CD14-positive monocyte (primary cell): ENCODE measurements at regions not wholly inside any gene's neighbourhood (a gene's known extent, or its start where the extent isn't known, plus 50 kb on each side); places are given as distances from the start of the nearest gene placed in this dataset.
"Not testable (repeated sequence)": the region's sequence is repeated elsewhere in the genome, so short reads cannot be mapped to it uniquely, and the experiment has no call there.

Experiments
- DNase-seq, 3 donors: peaks; one replicate each; pipeline ENCODE4 v3.0.0-alpha.2; 2011 to 2022
- H2AFZ ChIP-seq: 2 replicates; pipeline ENCODE4 v1.6.0; 2012; ENCODE audit warnings: mild to moderate bottlenecking, low read depth, low read length, inconsistent platforms; ENCODE audit not compliant: insufficient read depth, poor library complexity, severe bottlenecking
- H3K27ac ChIP-seq, 2 donors: 1 replicate in 1 of 2; 2 replicates in 1 of 2; pipeline ENCODE4 v1.5.1; 2012 to 2013; ENCODE audit warnings: low read length in 2 of 2, control low read depth in 1 of 2, inconsistent platforms in 1 of 2, low read depth in 1 of 2, mild to moderate bottlenecking in 1 of 2
- H3K27me3 ChIP-seq, 2 donors: one replicate each; pipeline versions ENCODE4 v1.6.0 to v1.6.1; 2011 to 2013; ENCODE audit warnings: low read length in 2 of 2; ENCODE audit not compliant: control insufficient read depth in 2 of 2, insufficient read depth in 2 of 2
- H3K36me3 ChIP-seq, 2 donors: replicated peaks in 1 of 2; 1 replicate in 1 of 2; 2 replicates in 1 of 2; pipeline versions ENCODE4 v1.5.1 to v1.6.1; 2012 to 2013; ENCODE audit warnings: low read length in 2 of 2, control low read depth in 1 of 2, inconsistent platforms in 1 of 2, mild to moderate bottlenecking in 1 of 2; ENCODE audit not compliant: insufficient read depth in 2 of 2, control insufficient read depth in 1 of 2
- H3K4me1 ChIP-seq, 2 donors: 1 replicate in 1 of 2; 2 replicates in 1 of 2; pipeline versions ENCODE4 v1.5.1 to v1.6.1; 2012 to 2013; ENCODE audit warnings: low read length in 2 of 2, control low read depth in 1 of 2, inconsistent platforms in 1 of 2, mild to moderate bottlenecking in 1 of 2, moderate library complexity in 1 of 2; ENCODE audit not compliant: insufficient read depth in 2 of 2, control insufficient read depth in 1 of 2
- H3K4me2 ChIP-seq: replicated peaks from 2 replicates; pipeline ENCODE3; 2012; ENCODE audit warnings: low read length, moderate library complexity, mild to moderate bottlenecking; ENCODE audit not compliant: poor library complexity, severe bottlenecking; ENCODE audit errors: extremely low read depth
- H3K4me3 ChIP-seq, 3 experiments: fragments of 200-600 bp in 1 of 3; sonication (generic) in 1 of 3; replicated peaks in 1 of 3; 1 replicate in 2 of 3; 2 replicates in 1 of 3; pipeline ENCODE4 v1.5.1; 2011 to 2013; ENCODE audit warnings: low read length in 3 of 3, mild to moderate bottlenecking in 3 of 3, control low read depth in 2 of 3, low read depth in 2 of 3, inconsistent platforms in 1 of 3, moderate library complexity in 1 of 3
- H3K79me2 ChIP-seq: 2 replicates; pipeline ENCODE4 v1.6.0; 2012; ENCODE audit warnings: mild to moderate bottlenecking, control low read depth, inconsistent platforms, low read length, moderate library complexity; ENCODE audit not compliant: insufficient read depth
- H3K9ac ChIP-seq: 2 replicates; pipeline ENCODE4 v1.6.0; 2017; ENCODE audit warnings: low read length, mild to moderate bottlenecking; ENCODE audit not compliant: insufficient read depth, poor library complexity, severe bottlenecking
- H3K9me3 ChIP-seq, 2 donors: replicated peaks in 1 of 2; 1 replicate in 1 of 2; 2 replicates in 1 of 2; pipeline versions ENCODE4 v1.5.1 to v1.6.1; 2012 to 2013; ENCODE audit warnings: low read length in 2 of 2, control low read depth in 1 of 2; ENCODE audit not compliant: control insufficient read depth in 1 of 2, insufficient read depth in 1 of 2
- H4K20me1 ChIP-seq: 2 replicates; pipeline ENCODE4 v1.6.0; 2012; ENCODE audit warnings: mild to moderate bottlenecking, low read length, control low read depth, moderate library complexity; ENCODE audit not compliant: insufficient read depth
- H3K27ac Mint-ChIP-seq, 7 donors: one replicate each; pipeline ENCODE4 v1.8.0; 2020; ENCODE audit warnings: mild to moderate bottlenecking in 7 of 7, mixed read lengths in 7 of 7, moderate library complexity in 6 of 7, inconsistent platforms in 2 of 7
- H3K27me3 Mint-ChIP-seq, 3 donors: one replicate each; pipeline ENCODE4 v1.8.0; 2021 to 2022; ENCODE audit warnings: low read depth in 3 of 3, mild to moderate bottlenecking in 3 of 3, mixed read lengths in 3 of 3, moderate library complexity in 3 of 3, inconsistent platforms in 1 of 3
- H3K36me3 Mint-ChIP-seq, 2 donors: one replicate each; pipeline ENCODE4 v1.8.0; 2020; ENCODE audit warnings: mixed read lengths in 2 of 2, inconsistent platforms in 1 of 2, mild to moderate bottlenecking in 1 of 2
- H3K4me1 Mint-ChIP-seq: one replicate; pipeline ENCODE4 v1.8.0; 2020; ENCODE audit warnings: mild to moderate bottlenecking, mixed read lengths
- H3K4me3 Mint-ChIP-seq, 2 donors: one replicate each; pipeline ENCODE4 v1.8.0; 2020; ENCODE audit warnings: mild to moderate bottlenecking in 2 of 2, mixed read lengths in 2 of 2, moderate library complexity in 1 of 2
- H3K9me3 Mint-ChIP-seq, 7 donors: one replicate each; pipeline ENCODE4 v1.8.0; 2020 to 2022; ENCODE audit warnings: mixed read lengths in 7 of 7, mild to moderate bottlenecking in 6 of 7, moderate library complexity in 6 of 7, inconsistent platforms in 2 of 7
- WGBS: methylation state at CpG from one replicate; pipeline ENCODE4 v1.1.5; 2013; ENCODE audit warnings: missing lambda C conversion rate; ENCODE audit not compliant: insufficient coverage; 5-methylcytosine and 5-hydroxymethylcytosine counted together
- intact Hi-C, 2 donors: fragments of 100-400 bp; cut with micrococcal nuclease; formaldehyde crosslinking; loops; one replicate each; pipeline versions ENCODE4 v1.15.0 to v1.15.1; 2023
- TF ChIP-seq, protein P1 (sequence below): fragments of 200-600 bp; IDR thresholded peaks from one replicate; pipeline ENCODE4 v1.8.0; 2022; ENCODE audit warnings: antibody characterized with exemption, mild to moderate bottlenecking

DNA sequence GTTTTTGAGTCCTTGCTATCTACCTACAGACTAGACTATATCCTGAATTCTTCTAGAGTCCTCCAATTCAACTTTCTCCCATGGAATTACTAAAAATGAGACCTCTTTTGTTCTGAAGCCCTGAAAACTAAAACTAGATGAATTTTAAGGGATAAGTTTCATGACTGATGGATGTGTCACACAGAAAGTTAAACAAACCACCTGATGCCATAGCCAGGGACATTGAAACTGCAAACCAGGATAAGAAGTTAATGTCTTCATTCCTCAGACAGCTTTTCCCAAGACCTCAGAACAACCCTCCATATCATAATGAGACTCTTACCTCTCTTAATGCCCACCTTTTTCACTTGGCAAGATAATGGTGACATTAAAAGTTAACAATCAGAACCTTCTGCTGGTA lies 81.5 kb upstream of the PTPN13 start:
- H3K4me3 Mint-ChIP-seq, result no peak overlapping the region
- Histone ChIP-seq H3K9me3 (peaks cover 0 to 5% of the 10 kb centered on the region in 2 donors), H3K36me3 (no peaks in the 10 kb centered on the region), H3K27me3 (no peaks in the 10 kb centered on the region), H3K9ac (no peak overlapping the region), H3K4me3 (no peak overlapping the region), H4K20me1 (no peaks in the 10 kb centered on the region), H2AFZ (no peak overlapping the region), H3K79me2 (no peaks in the 10 kb centered on the region), H3K4me2 (no peak overlapping the region), H3K27ac (no peak overlapping the region), H3K4me1 (no peaks in the 10 kb centered on the region)
- no peaks in the 10 kb centered on the region for H3K36me3 Mint-ChIP-seq
- peaks cover 0 to 3% (median 0%) of the 10 kb centered on the region in 3 donors for H3K27me3 Mint-ChIP-seq
- H3K4me1 Mint-ChIP-seq, result peaks cover 1% of the 10 kb centered on the region
- TF ChIP-seq, protein P1, sequence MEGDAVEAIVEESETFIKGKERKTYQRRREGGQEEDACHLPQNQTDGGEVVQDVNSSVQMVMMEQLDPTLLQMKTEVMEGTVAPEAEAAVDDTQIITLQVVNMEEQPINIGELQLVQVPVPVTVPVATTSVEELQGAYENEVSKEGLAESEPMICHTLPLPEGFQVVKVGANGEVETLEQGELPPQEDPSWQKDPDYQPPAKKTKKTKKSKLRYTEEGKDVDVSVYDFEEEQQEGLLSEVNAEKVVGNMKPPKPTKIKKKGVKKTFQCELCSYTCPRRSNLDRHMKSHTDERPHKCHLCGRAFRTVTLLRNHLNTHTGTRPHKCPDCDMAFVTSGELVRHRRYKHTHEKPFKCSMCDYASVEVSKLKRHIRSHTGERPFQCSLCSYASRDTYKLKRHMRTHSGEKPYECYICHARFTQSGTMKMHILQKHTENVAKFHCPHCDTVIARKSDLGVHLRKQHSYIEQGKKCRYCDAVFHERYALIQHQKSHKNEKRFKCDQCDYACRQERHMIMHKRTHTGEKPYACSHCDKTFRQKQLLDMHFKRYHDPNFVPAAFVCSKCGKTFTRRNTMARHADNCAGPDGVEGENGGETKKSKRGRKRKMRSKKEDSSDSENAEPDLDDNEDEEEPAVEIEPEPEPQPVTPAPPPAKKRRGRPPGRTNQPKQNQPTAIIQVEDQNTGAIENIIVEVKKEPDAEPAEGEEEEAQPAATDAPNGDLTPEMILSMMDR, result no peak
- DNase-seq, result no peak
- intact Hi-C loops, result no loop called here
- peaks cover 0 to 6% (median 4%) of the 10 kb centered on the region in 7 donors for H3K9me3 Mint-ChIP-seq
- H3K27ac Mint-ChIP-seq, result no peak overlapping the region

DNA sequence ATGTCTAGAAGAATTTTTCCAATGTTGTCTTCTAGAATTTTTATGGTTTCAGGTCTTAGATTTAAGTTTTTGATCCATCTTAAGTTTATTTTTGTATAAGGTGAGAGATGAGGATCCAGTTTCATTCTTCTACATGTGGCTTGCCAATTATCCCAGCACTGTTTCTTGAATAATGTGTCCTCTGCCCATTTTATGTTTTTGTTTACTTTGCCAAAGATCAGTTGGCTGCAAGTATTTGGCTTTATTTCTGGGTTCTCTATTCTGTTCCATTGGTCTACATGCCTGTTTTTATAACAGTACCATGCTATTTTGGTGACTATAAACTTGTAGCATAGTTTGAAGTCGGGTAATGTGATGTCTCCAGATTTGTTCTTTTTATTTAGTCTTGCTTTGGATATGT lies 78.2 kb upstream of the PTPN13 start:
- H3K4me1 ChIP-seq, H3K9me3 ChIP-seq, H3K36me3 ChIP-seq, H3K27ac ChIP-seq, H3K27me3 Mint-ChIP-seq, H3K36me3 Mint-ChIP-seq, H3K4me1 Mint-ChIP-seq, H3K9ac ChIP-seq, H3K4me3 ChIP-seq, H4K20me1 ChIP-seq, H3K79me2 ChIP-seq, H2AFZ ChIP-seq, intact Hi-C loops, H3K27me3 ChIP-seq, H3K27ac Mint-ChIP-seq, H3K4me3 Mint-ChIP-seq, DNase-seq, H3K4me2 ChIP-seq: not testable (repeated sequence)
- H3K9me3 Mint-ChIP-seq, result peaks cover 10 to 19% (median 14%) of the 10 kb centered on the region in 7 donors
- WGBS, result 100% methylated on average over 1 of the region's 1 CpG
